H9 (cell line): ENCODE measurements at regions not wholly inside any gene's neighbourhood (a gene's known extent, or its start where the extent isn't known, plus 50 kb on each side); places are given as distances from the start of the nearest gene placed in this dataset.

Experiments used
- DNase-seq: peaks from one replicate; pipeline ENCODE4 v3.0.0-alpha.2; 2017
- H2AFZ ChIP-seq: one replicate; pipeline ENCODE4 v1.6.1; 2013; ENCODE audit warnings: mild to moderate bottlenecking, low read length, control low read depth, moderate library complexity
- H2AK5ac ChIP-seq: 2 replicates; pipeline ENCODE4 v1.6.1; 2013; ENCODE audit warnings: low read length, control low read depth, mixed read lengths; ENCODE audit not compliant: insufficient read length
- H2BK120ac ChIP-seq: one replicate; pipeline ENCODE4 v1.6.1; 2013; ENCODE audit warnings: low read depth, mild to moderate bottlenecking, low read length, control low read depth, inconsistent platforms; ENCODE audit not compliant: poor library complexity, severe bottlenecking
- H2BK12ac ChIP-seq: 2 replicates; pipeline ENCODE4 v1.6.1; 2013; ENCODE audit warnings: low read length, control low read depth, mixed read lengths, low read depth; ENCODE audit not compliant: insufficient read length
- H2BK15ac ChIP-seq: 2 replicates; pipeline ENCODE4 v1.6.1; 2013; ENCODE audit warnings: low read depth, low read length, control low read depth
- H2BK20ac ChIP-seq: one replicate; pipeline ENCODE4 v1.6.1; 2013; ENCODE audit warnings: low read depth, mild to moderate bottlenecking, low read length, control low read depth, inconsistent platforms; ENCODE audit not compliant: poor library complexity, severe bottlenecking
- H2BK5ac ChIP-seq: 2 replicates; pipeline ENCODE4 v1.6.1; 2013; ENCODE audit warnings: low read length, control low read depth, mixed read lengths; ENCODE audit not compliant: insufficient read length
- H3K14ac ChIP-seq: 2 replicates; pipeline ENCODE4 v1.6.1; 2013; ENCODE audit warnings: low read length, control low read depth; ENCODE audit not compliant: insufficient read depth
- H3K18ac ChIP-seq: 2 replicates; pipeline ENCODE4 v1.6.1; 2013; ENCODE audit warnings: low read depth, mild to moderate bottlenecking, mixed read lengths, low read length, control low read depth; ENCODE audit not compliant: insufficient read length
- H3K23ac ChIP-seq: 2 replicates; pipeline ENCODE4 v1.6.1; 2013; ENCODE audit warnings: low read length, control low read depth, mixed read lengths, low read depth; ENCODE audit not compliant: insufficient read length
- H3K23me2 ChIP-seq: 2 replicates; pipeline ENCODE4 v1.6.1; 2013; ENCODE audit warnings: low read depth, mild to moderate bottlenecking, mixed read lengths, low read length, control low read depth; ENCODE audit not compliant: insufficient read length, poor library complexity, severe bottlenecking
- H3K27ac ChIP-seq: 2 replicates; pipeline ENCODE4 v1.5.1; 2013; ENCODE audit warnings: low read length, control low read depth, mixed read lengths, low read depth; ENCODE audit not compliant: insufficient read length
- H3K27me3 ChIP-seq: 2 replicates; pipeline ENCODE4 v1.6.1; 2013; ENCODE audit warnings: low read length, control low read depth, inconsistent platforms; ENCODE audit not compliant: insufficient read depth
- H3K4ac ChIP-seq: 2 replicates; pipeline ENCODE4 v1.6.1; 2013; ENCODE audit warnings: low read depth, mild to moderate bottlenecking, control low read depth, inconsistent platforms, low read length, moderate library complexity
- H3K4me1 ChIP-seq: 2 replicates; pipeline ENCODE4 v1.6.1; 2013; ENCODE audit warnings: low read length, control low read depth, inconsistent platforms; ENCODE audit not compliant: insufficient read depth
- H3K4me2 ChIP-seq: 2 replicates; pipeline ENCODE4 v1.6.1; 2013; ENCODE audit warnings: low read length, control low read depth, mixed read lengths; ENCODE audit not compliant: insufficient read length, insufficient read depth
- H3K56ac ChIP-seq: 2 replicates; pipeline ENCODE4 v1.6.1; 2013; ENCODE audit warnings: low read depth, mild to moderate bottlenecking, mixed read lengths, low read length, control low read depth; ENCODE audit not compliant: insufficient read length
- H3K79me1 ChIP-seq: 2 replicates; pipeline ENCODE4 v1.6.1; 2013; ENCODE audit warnings: low read depth, mild to moderate bottlenecking, moderate library complexity, low read length, control low read depth, inconsistent platforms; ENCODE audit not compliant: insufficient read depth, poor library complexity, severe bottlenecking
- H3K79me2 ChIP-seq: 2 replicates; pipeline ENCODE4 v1.6.1; 2013; ENCODE audit warnings: low read length, control low read depth, inconsistent platforms; ENCODE audit not compliant: insufficient read depth
- H3K9ac ChIP-seq: 2 replicates; pipeline ENCODE4 v1.6.1; 2013; ENCODE audit warnings: low read length, control low read depth, mixed read lengths; ENCODE audit not compliant: insufficient read length; ENCODE audit errors: extremely low read depth
- H3K9me3 ChIP-seq: one replicate; pipeline ENCODE4 v1.6.1; 2013; ENCODE audit warnings: low read depth, low read length, inconsistent platforms; ENCODE audit not compliant: control insufficient read depth
- H3T11ph ChIP-seq: one replicate; pipeline ENCODE4 v1.6.1; 2013; ENCODE audit warnings: mild to moderate bottlenecking, low read length, control low read depth, inconsistent platforms
- H4K20me1 ChIP-seq: one replicate; pipeline ENCODE4 v1.6.1; 2013; ENCODE audit not compliant: control insufficient read depth, insufficient read length, insufficient read depth
- H4K5ac ChIP-seq: 2 replicates; pipeline ENCODE4 v1.6.1; 2013; ENCODE audit warnings: low read depth, mild to moderate bottlenecking, mixed read lengths, low read length, control low read depth; ENCODE audit not compliant: insufficient read length
- H4K8ac ChIP-seq: replicated peaks from 2 replicates; pipeline ENCODE4 v1.6.1; 2013; ENCODE audit warnings: low read length, control low read depth, mixed read lengths, low read depth; ENCODE audit not compliant: insufficient read length
- H4K91ac ChIP-seq: 2 replicates; pipeline ENCODE4 v1.6.1; 2013; ENCODE audit warnings: low read depth, mild to moderate bottlenecking, moderate library complexity, mixed read lengths, low read length, control low read depth; ENCODE audit not compliant: insufficient read length
- H3K27ac Mint-ChIP-seq, 3 experiments: 2 replicates in 2 of 3; 3 replicates in 1 of 3; pipeline ENCODE4 v1.8.0; 2020 to 2021; ENCODE audit warnings: mixed read lengths in 3 of 3, mild to moderate bottlenecking in 1 of 3, moderate library complexity in 1 of 3
- H3K27me3 Mint-ChIP-seq: 2 replicates; pipeline ENCODE4 v1.8.0; 2021; ENCODE audit warnings: low read depth, mild to moderate bottlenecking, moderate library complexity, mixed read lengths
- H3K36me3 Mint-ChIP-seq, 3 experiments: 2 replicates in 2 of 3; 3 replicates in 1 of 3; pipeline ENCODE4 v1.8.0; 2020 to 2021; ENCODE audit warnings: low read depth in 3 of 3, mixed read lengths in 3 of 3; ENCODE audit not compliant: insufficient read depth in 1 of 3
- H3K4me1 Mint-ChIP-seq, 2 experiments: 2 replicates each; pipeline ENCODE4 v1.8.0; 2020; ENCODE audit warnings: mixed read lengths in 2 of 2
- H3K4me3 Mint-ChIP-seq, 2 experiments: 2 replicates in 1 of 2; 3 replicates in 1 of 2; pipeline ENCODE4 v1.8.0; 2020 to 2021; ENCODE audit warnings: mild to moderate bottlenecking in 2 of 2, mixed read lengths in 2 of 2, moderate library complexity in 1 of 2
- H3K9me3 Mint-ChIP-seq, 2 experiments: 2 replicates in 1 of 2; 3 replicates in 1 of 2; pipeline ENCODE4 v1.8.0; 2020; ENCODE audit warnings: mild to moderate bottlenecking in 2 of 2, mixed read lengths in 2 of 2, moderate library complexity in 1 of 2
- WGBS: extraction: QIAGEN DNeasy Blood & Tissue Kit; methylation state at CpG from one replicate; pipeline ENCODE4 v1.1.7; 2013; ENCODE audit warnings: missing lambda C conversion rate, low lambda C conversion rate, mixed read lengths; ENCODE audit not compliant: insufficient read length; ENCODE audit errors: extremely low coverage; 5-methylcytosine and 5-hydroxymethylcytosine counted together
- TF ChIP-seq, protein P1 (sequence below): fragments of 200-600 bp; sonication (generic); conservative IDR thresholded peaks from 3 replicates; pipeline ENCODE4 v1.8.0; 2021; ENCODE audit warnings: antibody characterized with exemption, mild to moderate bottlenecking

DNA sequence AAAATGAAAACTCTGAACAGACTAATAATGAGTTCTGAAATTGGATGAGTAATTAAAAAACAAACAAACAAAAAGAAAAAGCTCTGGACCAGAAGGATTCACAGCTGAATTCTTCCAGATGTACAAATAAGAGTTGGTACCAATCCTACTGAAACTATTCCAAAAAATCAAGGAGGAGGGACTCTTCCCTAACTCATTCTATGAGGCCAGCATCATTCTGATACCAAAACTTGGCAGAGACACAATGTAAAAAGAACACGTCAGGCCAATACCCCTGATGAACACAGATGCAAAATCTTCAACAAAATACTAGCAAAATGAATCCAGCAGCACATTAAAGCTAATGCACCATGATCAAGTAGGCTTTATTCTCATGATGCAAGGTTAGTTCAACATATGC is 183.9 kb upstream of the CNOT2 start:
- Histone ChIP-seq H2BK12ac (no peak overlapping the region), H3K4ac (no peak overlapping the region), H3T11ph (no peak overlapping the region), H3K4me1 (no peaks in the 10 kb centered on the region), H4K8ac (no peak overlapping the region), H2BK20ac (no peak overlapping the region), H3K9ac (no peak overlapping the region), H2AK5ac (no peak overlapping the region), H4K91ac (no peak overlapping the region), H2BK120ac (no peak overlapping the region), H3K56ac (no peak overlapping the region), H3K27me3 (no peaks in the 10 kb centered on the region), H3K27ac (no peak overlapping the region), H4K5ac (no peak overlapping the region), H2AFZ (no peak overlapping the region), H3K14ac (no peak overlapping the region), H3K18ac (no peak overlapping the region), H3K23ac (no peak overlapping the region), H2BK5ac (no peak overlapping the region), H3K79me1 (no peaks in the 10 kb centered on the region), H4K20me1 (no peaks in the 10 kb centered on the region), H3K23me2 (no peaks in the 10 kb centered on the region), H3K9me3 (no peaks in the 10 kb centered on the region), H3K79me2 (no peaks in the 10 kb centered on the region), H2BK15ac (no peak overlapping the region), H3K4me2 (no peak overlapping the region)
- no CpG with 5 or more reads among the region's 1 CpG for WGBS
- Mint-ChIP-seq H3K4me1 (no peaks in the 10 kb centered on the region), H3K36me3 (no peaks in the 10 kb centered on the region), H3K27ac (no peak overlapping the region), H3K9me3 (no peaks in the 10 kb centered on the region; a peak in 1 of 5 replicates), H3K27me3 (no peaks in the 10 kb centered on the region), H3K4me3 (no peak overlapping the region)
- TF ChIP-seq, protein P1, sequence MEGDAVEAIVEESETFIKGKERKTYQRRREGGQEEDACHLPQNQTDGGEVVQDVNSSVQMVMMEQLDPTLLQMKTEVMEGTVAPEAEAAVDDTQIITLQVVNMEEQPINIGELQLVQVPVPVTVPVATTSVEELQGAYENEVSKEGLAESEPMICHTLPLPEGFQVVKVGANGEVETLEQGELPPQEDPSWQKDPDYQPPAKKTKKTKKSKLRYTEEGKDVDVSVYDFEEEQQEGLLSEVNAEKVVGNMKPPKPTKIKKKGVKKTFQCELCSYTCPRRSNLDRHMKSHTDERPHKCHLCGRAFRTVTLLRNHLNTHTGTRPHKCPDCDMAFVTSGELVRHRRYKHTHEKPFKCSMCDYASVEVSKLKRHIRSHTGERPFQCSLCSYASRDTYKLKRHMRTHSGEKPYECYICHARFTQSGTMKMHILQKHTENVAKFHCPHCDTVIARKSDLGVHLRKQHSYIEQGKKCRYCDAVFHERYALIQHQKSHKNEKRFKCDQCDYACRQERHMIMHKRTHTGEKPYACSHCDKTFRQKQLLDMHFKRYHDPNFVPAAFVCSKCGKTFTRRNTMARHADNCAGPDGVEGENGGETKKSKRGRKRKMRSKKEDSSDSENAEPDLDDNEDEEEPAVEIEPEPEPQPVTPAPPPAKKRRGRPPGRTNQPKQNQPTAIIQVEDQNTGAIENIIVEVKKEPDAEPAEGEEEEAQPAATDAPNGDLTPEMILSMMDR = no peak
- no peak for DNase-seq
